Activated CD4-positive, alpha-beta T cell treated with anti-CD3 and anti-CD28 coated beads for 36 hours (primary cell): ENCODE measurements at regions not wholly inside any gene's neighbourhood (a gene's known extent, or its start where the extent isn't known, plus 50 kb on each side); places are given as distances from the start of the nearest gene placed in this dataset.
"Not testable (repeated sequence)": the region's sequence is repeated elsewhere in the genome, so short reads cannot be mapped to it uniquely, and the experiment has no call there.

ENCODE experiments used
- ATAC-seq: fragments of 200-7000 bp; cut with Tn5 transposase; one replicate; pipeline ENCODE4 v1.10.0; 2021; ENCODE audit warnings: mild to moderate bottlenecking, moderate library complexity
- CTCF ChIA-PET: fragments of 350-600 bp; sonication (Branson Sonifier 250); formaldehyde crosslinking; loops from one replicate; lab custom pipeline; 2021; ENCODE audit warnings: antibody characterized with exemption; lab: Charles Lee
- POLR2A ChIA-PET: fragments of 350-600 bp; sonication (Branson Sonifier 250); formaldehyde crosslinking; loops from one replicate; lab custom pipeline; 2021; ENCODE audit warnings: antibody characterized with exemption, inconsistent platforms; lab: Charles Lee
- DNase-seq: peaks from one replicate; pipeline ENCODE4 v3.0.0-alpha.2; 2020
- H3K27ac Mint-ChIP-seq: one replicate; pipeline ENCODE4 v1.8.0; 2021; ENCODE audit warnings: mixed read lengths
- H3K27me3 Mint-ChIP-seq: one replicate; pipeline ENCODE4 v1.8.0; 2021; ENCODE audit warnings: mixed read lengths
- H3K36me3 Mint-ChIP-seq: one replicate; pipeline ENCODE4 v1.8.0; 2021; ENCODE audit warnings: low read depth, mixed read lengths
- H3K4me1 Mint-ChIP-seq: one replicate; pipeline ENCODE4 v1.8.0; 2021; ENCODE audit warnings: mixed read lengths
- H3K4me3 Mint-ChIP-seq: one replicate; pipeline ENCODE4 v1.8.0; 2021; ENCODE audit warnings: mild to moderate bottlenecking, moderate library complexity, mixed read lengths
- H3K9me3 Mint-ChIP-seq: one replicate; pipeline ENCODE4 v1.8.0; 2021; ENCODE audit warnings: low read depth, mixed read lengths
- intact Hi-C, 2 experiments: fragments of 100-400 bp; cut with DNase I in 1 of 2; cut with micrococcal nuclease in 1 of 2; formaldehyde crosslinking; loops; one replicate each; pipeline versions ENCODE4 v1.14.2 to v1.15.1; 2022 to 2024; cut with DNase I, micrococcal nuclease

DNA sequence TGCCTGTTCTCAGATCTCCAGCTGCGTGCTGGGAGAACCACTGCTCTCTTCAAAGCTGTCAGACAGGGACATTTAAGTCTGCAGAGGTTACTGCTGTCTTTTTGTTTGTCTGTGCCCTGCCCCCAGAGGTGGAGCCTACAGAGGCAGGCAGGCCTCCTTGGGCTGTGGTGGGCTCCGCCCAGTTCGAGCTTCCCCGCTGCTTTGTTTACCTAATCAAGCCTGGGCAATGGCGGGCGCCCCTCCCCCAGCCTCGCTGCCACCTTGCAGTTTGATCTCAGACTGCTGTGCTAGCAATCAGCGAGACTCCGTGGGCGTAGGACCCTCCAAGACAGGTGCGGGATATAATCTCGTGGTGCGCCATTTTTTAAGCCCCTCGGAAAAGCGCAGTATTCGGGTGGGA, 125.8 kb downstream of the ACTBL2 start:
- POLR2A ChIA-PET, H3K4me3 Mint-ChIP-seq: not testable (repeated sequence)

DNA sequence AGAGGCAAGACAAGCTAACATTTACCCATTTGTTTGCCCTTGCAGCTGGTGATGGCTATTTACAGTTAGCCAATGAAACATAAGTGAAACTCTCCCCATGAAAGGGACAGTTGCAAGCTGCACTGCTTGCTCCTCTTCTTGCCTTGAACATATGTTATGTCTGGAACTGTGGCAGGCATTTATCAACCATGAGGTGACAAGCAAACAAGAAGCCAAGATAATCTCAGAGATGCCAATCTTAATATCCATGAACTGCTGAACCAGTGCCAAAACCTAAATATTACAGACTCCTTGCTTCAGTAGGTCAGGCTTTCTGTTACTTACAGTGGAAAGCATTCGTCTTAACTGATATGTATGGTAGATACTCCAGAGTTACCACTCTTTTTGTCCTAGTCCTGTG, 133.4 kb downstream of the ACTBL2 start:
- intact Hi-C loops, result no loop called here
- H3K27ac Mint-ChIP-seq, result no peak overlapping the region
- ChIA-PET CTCF (interaction anchor here (0.9 to 1.0 kb wide), 3 partner anchors 9 to 54 kb away, joined by 3 read pairs; no protein-coding TSS in a partner anchor), POLR2A (no interaction called here)
- H3K36me3 Mint-ChIP-seq, result no peaks in the 10 kb centered on the region
- no peak overlapping the region for H3K4me3 Mint-ChIP-seq
- H3K4me1 Mint-ChIP-seq, result no peaks in the 10 kb centered on the region
- peaks cover 2% of the 10 kb centered on the region for H3K27me3 Mint-ChIP-seq
- peaks cover 5% of the 10 kb centered on the region for H3K9me3 Mint-ChIP-seq
- ATAC-seq, result no peak
- DNase-seq, result no peak

More for the DNA sequence above, 125.8 kb downstream of the ACTBL2 start:
- H3K27ac Mint-ChIP-seq, H3K36me3 Mint-ChIP-seq, intact Hi-C loops, DNase-seq, ATAC-seq, H3K27me3 Mint-ChIP-seq, H3K4me1 Mint-ChIP-seq, H3K9me3 Mint-ChIP-seq: not testable (repeated sequence)
- CTCF ChIA-PET, result interaction anchor here (0.7 kb wide), 2 partner anchors 26 to 59 kb away, joined by 3 read pairs; no protein-coding TSS in a partner anchor

DNA sequence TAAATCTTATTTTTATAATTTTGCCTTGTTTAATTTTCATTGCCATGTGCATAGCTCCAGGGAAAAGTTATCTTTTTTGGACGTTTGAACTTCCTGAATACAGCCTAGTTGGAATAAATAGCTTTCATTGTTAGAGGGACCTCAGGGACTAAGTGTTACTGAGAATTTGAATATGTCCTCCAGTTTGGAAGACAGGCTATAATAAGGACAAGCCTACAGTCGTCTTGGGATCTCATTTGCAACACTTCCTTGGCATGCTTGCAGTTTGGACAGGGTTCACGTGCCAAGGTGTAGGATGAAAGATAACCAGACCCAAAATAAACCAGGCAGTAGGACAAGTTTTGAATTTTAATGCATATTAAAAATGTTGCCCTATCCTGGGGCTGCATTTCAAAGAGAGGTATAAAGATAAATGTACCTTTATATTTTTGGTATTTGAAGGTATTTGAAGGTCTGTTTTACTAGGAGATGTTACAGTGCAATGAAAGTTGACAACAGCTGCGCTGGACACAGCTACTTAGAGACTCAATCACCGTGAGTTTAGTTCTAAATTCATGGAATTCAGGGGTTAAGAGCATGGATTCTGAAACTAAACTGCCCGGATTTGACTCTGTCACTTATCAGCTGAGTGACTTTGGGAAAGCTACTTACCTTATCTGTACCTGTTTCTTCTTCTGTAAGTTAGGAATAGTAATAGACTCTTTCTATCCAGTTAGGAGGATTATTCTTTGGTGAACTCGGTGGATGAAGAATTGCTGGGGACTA, 134.1 kb downstream of the ACTBL2 start:
- ATAC-seq (no peak), DNase-seq (no peak)
- no peak overlapping the region for H3K4me3 Mint-ChIP-seq
- H3K27ac Mint-ChIP-seq, result no peak overlapping the region
- H3K36me3 Mint-ChIP-seq, result no peaks in the 10 kb centered on the region
- intact Hi-C loops, result no loop called here
- H3K4me1 Mint-ChIP-seq, result no peaks in the 10 kb centered on the region
- ChIA-PET CTCF (interaction anchor here (0.9 to 1.6 kb wide), 5 partner anchors 8 to 324 kb away, joined by 3 to 4 read pairs (median 3); no protein-coding TSS in a partner anchor), POLR2A (no interaction called here)
- peaks cover 2% of the 10 kb centered on the region for H3K27me3 Mint-ChIP-seq
- peaks cover 5% of the 10 kb centered on the region for H3K9me3 Mint-ChIP-seq

DNA sequence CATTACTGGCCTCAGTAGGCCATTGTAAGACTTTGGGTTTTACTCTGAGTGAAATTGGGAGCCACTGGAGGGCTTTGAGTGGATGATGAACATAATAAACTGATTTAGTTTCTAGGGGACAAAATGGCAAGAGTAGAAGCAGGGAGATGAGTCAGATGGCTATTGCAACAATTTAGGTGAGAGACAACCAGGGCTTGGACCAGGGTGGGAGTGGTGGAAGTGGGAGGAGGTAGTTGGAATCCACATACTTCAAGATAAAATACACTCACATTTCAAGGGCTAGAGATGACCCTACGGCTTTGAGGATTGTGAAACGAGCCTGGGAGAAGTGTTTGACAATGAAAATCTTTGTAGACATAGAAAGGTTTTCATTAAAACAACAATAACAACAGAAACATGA, 136.3 kb downstream of the ACTBL2 start:
- CTCF ChIA-PET, result no interaction called here
- H3K36me3 Mint-ChIP-seq, result no peaks in the 10 kb centered on the region
- DNase-seq (no peak), ATAC-seq (no peak)
- H3K9me3 Mint-ChIP-seq, result peaks cover 5% of the 10 kb centered on the region
- H3K4me3 Mint-ChIP-seq, result no peak overlapping the region
- H3K27ac Mint-ChIP-seq, result no peak overlapping the region
- no peaks in the 10 kb centered on the region for H3K4me1 Mint-ChIP-seq
- POLR2A ChIA-PET, result no interaction called here
- intact Hi-C loops, result no loop called here
- peaks cover 2% of the 10 kb centered on the region for H3K27me3 Mint-ChIP-seq

DNA sequence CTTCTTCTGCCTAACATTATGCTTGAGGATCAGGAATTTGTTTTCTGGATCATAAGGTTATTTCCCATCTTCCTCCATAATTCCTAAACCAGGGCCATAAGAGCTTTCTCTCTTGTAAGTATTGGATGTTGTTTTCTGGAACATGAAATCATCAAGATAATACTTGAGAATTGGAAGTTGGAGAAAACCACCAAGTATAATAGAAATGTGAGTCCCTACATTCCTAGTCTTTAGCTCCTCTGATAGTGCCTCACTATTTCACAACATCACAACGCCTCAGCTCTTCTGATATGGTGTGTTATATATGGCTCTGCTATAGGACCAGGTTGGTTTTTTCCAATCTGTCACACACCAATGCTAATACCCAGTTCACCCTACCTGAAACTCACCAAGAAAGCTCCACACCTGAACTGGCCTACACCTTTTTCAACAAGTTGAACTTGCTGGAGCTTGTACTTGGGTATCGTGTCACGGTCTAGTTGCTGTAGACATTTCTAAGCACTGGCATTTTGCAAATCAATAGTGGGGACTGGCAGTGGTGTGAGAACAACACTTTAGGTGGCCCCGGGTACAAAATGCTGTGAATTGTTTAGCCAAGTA, 141.1 kb downstream of the ACTBL2 start:
- Mint-ChIP-seq H3K27me3 (no peaks in the 10 kb centered on the region), H3K27ac (no peak overlapping the region), H3K36me3 (no peaks in the 10 kb centered on the region), H3K4me3 (no peak overlapping the region), H3K9me3 (peaks cover 5% of the 10 kb centered on the region), H3K4me1 (no peaks in the 10 kb centered on the region)
- ChIA-PET CTCF (interaction anchor here (0.6 to 1.5 kb wide), 2 partner anchors 34 to 74 kb away, joined by 3 to 4 read pairs; no protein-coding TSS in a partner anchor), POLR2A (no interaction called here)
- intact Hi-C loops, result no loop called here
- ATAC-seq (no peak), DNase-seq (no peak)

DNA sequence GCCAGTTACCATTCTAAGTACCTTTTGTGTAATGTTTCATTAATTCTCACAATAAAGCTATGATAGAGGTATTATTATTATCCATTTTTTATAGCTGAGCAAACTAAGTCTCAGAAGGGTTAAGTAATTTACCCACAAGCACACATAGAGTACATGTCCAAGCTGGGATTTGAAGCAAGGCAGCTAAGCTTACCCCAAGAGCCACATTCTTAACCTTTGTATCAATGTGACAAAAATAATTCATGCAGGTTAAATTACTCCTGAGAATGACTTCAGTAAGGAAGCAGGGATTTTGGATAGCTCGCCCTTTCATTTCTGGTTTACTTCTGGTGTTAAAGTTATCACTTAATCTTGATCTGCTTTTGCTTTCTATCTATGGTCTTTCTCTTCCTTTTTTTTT, 141.9 kb downstream of the ACTBL2 start:
- ChIA-PET POLR2A (no interaction called here), CTCF (interaction anchor here (0.5 to 1.2 kb wide), 3 partner anchors 8 to 974 kb away, joined by 3 read pairs; no protein-coding TSS in a partner anchor)
- Mint-ChIP-seq H3K4me1 (no peaks in the 10 kb centered on the region), H3K27me3 (no peaks in the 10 kb centered on the region), H3K36me3 (no peaks in the 10 kb centered on the region), H3K9me3 (no peaks in the 10 kb centered on the region), H3K4me3 (no peak overlapping the region), H3K27ac (no peak overlapping the region)
- intact Hi-C loops, result no loop called here
- no peak for ATAC-seq
- DNase-seq, result no peak

DNA sequence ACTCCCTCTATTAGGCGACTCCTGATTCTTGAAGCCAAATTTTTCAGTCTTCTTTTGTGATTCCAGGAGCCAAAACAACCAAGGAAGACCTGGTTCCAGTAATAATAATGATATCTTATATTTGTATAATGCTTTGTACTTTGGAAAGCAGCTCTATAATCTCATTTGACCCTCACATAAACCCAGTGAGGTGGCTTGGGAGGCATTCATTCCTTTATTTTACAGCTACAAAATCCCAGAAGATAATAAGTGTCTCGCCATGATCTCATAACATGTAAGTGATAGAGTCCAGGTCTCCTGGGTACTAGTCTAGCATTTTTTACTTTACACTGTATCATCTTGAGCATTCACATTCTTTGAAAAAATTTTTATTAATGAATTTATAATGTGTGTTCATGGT, 143.1 kb downstream of the ACTBL2 start:
- ChIA-PET CTCF (interaction anchor here (0.8 to 2.8 kb wide), 4 partner anchors 11 to 181 kb away, joined by 3 to 11 read pairs (median 4); no protein-coding TSS in a partner anchor), POLR2A (interaction anchor here (0.6 kb wide), 1 partner anchor 150 kb away, joined by 5 read pairs; no protein-coding TSS in a partner anchor)
- DNase-seq (no peak), ATAC-seq (no peak)
- H3K27ac Mint-ChIP-seq, result no peak overlapping the region
- no peaks in the 10 kb centered on the region for H3K9me3 Mint-ChIP-seq
- intact Hi-C loops, result no loop called here
- no peaks in the 10 kb centered on the region for H3K27me3 Mint-ChIP-seq
- no peaks in the 10 kb centered on the region for H3K36me3 Mint-ChIP-seq
- no peaks in the 10 kb centered on the region for H3K4me1 Mint-ChIP-seq
- H3K4me3 Mint-ChIP-seq, result no peak overlapping the region

DNA sequence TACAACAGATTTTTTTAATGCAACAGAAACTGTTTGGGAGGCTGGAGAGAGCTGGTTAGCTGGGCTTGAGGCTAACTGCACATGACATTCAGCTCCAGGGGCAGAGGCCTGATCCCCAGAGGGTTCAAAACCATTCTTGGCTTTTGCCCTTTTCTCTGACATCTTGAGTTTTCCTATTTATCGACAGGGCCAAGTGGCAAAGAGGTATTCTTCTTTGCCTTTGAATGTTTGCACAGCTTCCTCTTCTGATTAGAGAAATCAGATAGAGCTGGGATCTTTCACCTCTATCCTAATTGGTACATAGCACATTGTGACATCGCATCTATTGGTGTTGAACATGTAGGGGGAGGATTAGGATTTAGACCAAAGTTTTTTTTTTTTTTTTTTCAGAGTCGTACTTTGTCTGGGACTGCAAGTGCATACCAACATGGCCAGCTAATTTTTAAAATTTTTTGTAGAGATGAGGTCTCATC, 143.7 kb downstream of the ACTBL2 start:
- Mint-ChIP-seq H3K27ac (no peak overlapping the region), H3K9me3 (no peaks in the 10 kb centered on the region), H3K4me1 (no peaks in the 10 kb centered on the region), H3K27me3 (no peaks in the 10 kb centered on the region), H3K4me3 (no peak overlapping the region), H3K36me3 (no peaks in the 10 kb centered on the region)
- CTCF ChIA-PET, result interaction anchor here (0.7 to 2.8 kb wide), 7 partner anchors 10 to 406 kb away, joined by 3 to 11 read pairs (median 4); no protein-coding TSS in a partner anchor
- intact Hi-C loops, result no loop called here
- DNase-seq (no peak), ATAC-seq (no peak)
- POLR2A ChIA-PET, result interaction anchor here (0.6 kb wide), 1 partner anchor 149 kb away, joined by 5 read pairs; no protein-coding TSS in a partner anchor

DNA sequence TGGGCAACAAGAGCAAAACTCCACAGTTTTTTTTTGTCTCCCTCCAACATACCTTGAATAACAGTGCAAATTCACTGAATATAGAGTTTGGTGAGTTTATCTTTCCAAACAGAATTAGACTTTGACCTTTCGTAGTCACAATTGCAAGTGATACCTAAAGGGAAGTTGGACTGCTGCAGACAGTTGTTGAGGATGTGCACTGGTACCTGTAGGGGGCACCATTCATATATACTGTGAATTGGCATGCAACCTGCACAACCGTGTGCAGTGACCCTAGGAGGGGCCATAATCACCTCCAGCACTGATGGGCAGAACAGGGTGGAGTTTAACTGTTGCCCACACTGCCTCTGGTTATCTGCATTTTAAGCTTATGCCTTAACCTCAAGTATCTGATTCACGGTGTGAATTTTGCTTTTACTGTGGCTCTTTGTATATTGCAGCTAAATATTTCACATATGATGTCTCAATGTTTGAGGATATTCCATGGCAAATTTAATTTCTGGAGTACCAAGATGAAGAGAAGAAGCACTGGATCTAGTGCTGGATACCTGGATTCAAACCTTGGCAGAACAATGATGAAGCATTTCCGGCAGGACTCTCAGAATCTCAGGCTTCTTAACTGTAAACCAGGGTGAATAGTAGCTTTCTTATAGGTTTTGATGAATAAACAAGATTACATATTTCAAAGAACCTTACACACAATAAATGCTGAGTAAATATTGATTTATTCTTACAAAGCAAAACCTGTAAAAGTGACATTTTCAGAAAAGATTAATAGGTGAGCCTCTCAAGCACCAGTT, 144.3 kb downstream of the ACTBL2 start:
- Mint-ChIP-seq H3K27ac (no peak overlapping the region), H3K36me3 (no peaks in the 10 kb centered on the region), H3K9me3 (no peaks in the 10 kb centered on the region), H3K4me3 (no peak overlapping the region), H3K27me3 (no peaks in the 10 kb centered on the region), H3K4me1 (no peaks in the 10 kb centered on the region)
- DNase-seq (peak; percentile 36), ATAC-seq (peak; percentile 58)
- intact Hi-C loops, result no loop called here
- POLR2A ChIA-PET, result no interaction called here
- CTCF ChIA-PET, result interaction anchor here (0.6 to 2.8 kb wide), 8 partner anchors 10 to 406 kb away, joined by 3 to 11 read pairs (median 4); no protein-coding TSS in a partner anchor

DNA sequence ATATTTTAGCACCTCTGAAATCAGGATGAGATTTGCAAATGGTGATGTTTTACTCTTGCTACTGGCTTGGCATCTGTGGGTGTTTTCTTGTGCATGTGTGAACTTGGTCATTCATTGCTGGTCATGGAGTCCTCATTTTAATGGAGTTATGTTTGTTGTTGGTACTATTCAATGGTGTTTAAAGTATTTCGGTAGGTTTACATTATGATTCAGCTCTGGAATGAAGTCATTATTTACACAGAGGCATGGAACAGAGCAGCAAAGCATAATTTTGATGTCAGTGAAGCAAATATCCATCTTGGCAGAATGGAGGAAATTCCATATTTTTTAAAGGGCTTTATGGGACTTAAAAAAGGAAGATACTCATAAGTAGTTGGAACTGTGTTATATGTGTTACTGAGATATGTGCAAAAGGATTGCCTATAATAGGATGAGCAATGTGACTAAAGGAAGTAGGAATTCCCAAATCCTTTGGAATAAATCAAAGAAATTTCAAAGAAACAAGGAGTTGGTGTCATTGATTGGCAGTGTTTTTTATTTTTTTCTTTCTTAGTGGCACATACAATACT, 147.4 kb downstream of the ACTBL2 start:
- Mint-ChIP-seq H3K27ac (no peak overlapping the region), H3K27me3 (no peaks in the 10 kb centered on the region), H3K4me3 (no peak overlapping the region), H3K9me3 (no peaks in the 10 kb centered on the region), H3K4me1 (no peaks in the 10 kb centered on the region), H3K36me3 (no peaks in the 10 kb centered on the region)
- CTCF ChIA-PET, result interaction anchor here (1.1 kb wide), 1 partner anchor 13 kb away, joined by 3 read pairs; no protein-coding TSS in a partner anchor
- POLR2A ChIA-PET, result no interaction called here
- ATAC-seq (no peak), DNase-seq (no peak)
- intact Hi-C loops, result no loop called here

DNA sequence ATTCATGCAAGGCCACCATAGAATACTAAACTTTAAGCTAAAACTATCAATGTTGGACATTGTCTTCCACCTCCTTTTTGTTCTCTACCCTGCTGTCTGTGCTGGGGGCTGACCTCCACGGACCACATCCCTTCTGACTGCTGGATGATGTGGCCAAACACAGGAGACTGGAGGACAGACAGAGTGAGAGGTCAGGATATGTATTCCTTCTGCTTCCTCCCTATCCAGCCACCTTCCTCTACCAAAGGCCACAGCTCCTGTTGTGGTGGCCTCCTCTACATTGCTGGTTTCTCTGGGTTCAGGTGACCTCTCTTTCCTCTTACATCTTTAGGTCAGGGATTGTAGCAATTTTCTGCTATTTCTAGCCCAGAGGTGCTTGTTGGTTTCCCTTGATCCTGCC, 148.1 kb downstream of the ACTBL2 start:
- no peaks in the 10 kb centered on the region for H3K27me3 Mint-ChIP-seq
- H3K4me3 Mint-ChIP-seq, result no peak overlapping the region
- no peaks in the 10 kb centered on the region for H3K36me3 Mint-ChIP-seq
- ATAC-seq (no peak), DNase-seq (no peak)
- H3K27ac Mint-ChIP-seq, result no peak overlapping the region
- ChIA-PET POLR2A (no interaction called here), CTCF (interaction anchor here (1.1 kb wide), 1 partner anchor 13 kb away, joined by 3 read pairs; no protein-coding TSS in a partner anchor)
- H3K9me3 Mint-ChIP-seq, result no peaks in the 10 kb centered on the region
- no peaks in the 10 kb centered on the region for H3K4me1 Mint-ChIP-seq
- intact Hi-C loops, result no loop called here
